Liver (tissue), 3 donors: ENCODE measurements at regions not wholly inside any gene's neighbourhood (a gene's known extent, or its start where the extent isn't known, plus 50 kb on each side); places are given as distances from the start of the nearest gene placed in this dataset.

Experiments
- JUND ChIP-seq, 2 donors: IDR thresholded peaks; 2 replicates each; pipeline ENCODE4 v1.6.1; 2016; ENCODE audit warnings: antibody characterized with exemption in 2 of 2
- RAD21 ChIP-seq, 2 donors: IDR thresholded peaks; 2 replicates each; pipeline ENCODE4 v1.6.1; 2016; ENCODE audit warnings: antibody characterized with exemption in 2 of 2, mild to moderate bottlenecking in 2 of 2
- TF ChIP-seq, protein P1 (sequence below): fragments of 150-350 bp; IDR thresholded peaks from 2 replicates; pipeline ENCODE4 v1.5.1; 2017; ENCODE audit warnings: improper control_type of control experiment, low read depth, low read length; ENCODE audit not compliant: missing input control
- TF ChIP-seq, protein P2 (sequence below): IDR thresholded peaks from 2 replicates; pipeline ENCODE4 v1.6.1; 2016; ENCODE audit warnings: antibody characterized with exemption, mild to moderate bottlenecking
- donor health status: healthy.
- donor health status: healthy.

DNA sequence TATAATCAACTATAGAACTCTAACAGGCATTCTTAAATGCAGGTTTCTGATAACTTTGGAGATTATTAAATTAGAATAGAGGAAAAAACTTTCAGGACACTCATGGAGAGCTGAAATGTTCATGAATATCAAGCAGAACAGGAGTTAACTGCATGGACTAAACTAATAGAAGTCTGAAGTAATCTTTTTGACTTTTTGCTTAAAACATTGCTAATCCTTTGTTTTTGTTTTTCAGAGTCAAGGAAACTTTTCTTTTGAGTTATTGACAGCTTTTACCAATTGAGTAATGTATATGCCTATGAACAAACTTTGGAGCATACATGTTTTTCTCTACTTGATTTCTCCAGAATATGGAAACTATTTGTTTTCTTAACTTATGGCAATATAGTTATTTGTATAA is 112.5 kb downstream of the EIF4E start:
- no peak for TF ChIP-seq RAD21 (IDR thresholded peaks at IDR 0.05)
- TF ChIP-seq, protein P1, sequence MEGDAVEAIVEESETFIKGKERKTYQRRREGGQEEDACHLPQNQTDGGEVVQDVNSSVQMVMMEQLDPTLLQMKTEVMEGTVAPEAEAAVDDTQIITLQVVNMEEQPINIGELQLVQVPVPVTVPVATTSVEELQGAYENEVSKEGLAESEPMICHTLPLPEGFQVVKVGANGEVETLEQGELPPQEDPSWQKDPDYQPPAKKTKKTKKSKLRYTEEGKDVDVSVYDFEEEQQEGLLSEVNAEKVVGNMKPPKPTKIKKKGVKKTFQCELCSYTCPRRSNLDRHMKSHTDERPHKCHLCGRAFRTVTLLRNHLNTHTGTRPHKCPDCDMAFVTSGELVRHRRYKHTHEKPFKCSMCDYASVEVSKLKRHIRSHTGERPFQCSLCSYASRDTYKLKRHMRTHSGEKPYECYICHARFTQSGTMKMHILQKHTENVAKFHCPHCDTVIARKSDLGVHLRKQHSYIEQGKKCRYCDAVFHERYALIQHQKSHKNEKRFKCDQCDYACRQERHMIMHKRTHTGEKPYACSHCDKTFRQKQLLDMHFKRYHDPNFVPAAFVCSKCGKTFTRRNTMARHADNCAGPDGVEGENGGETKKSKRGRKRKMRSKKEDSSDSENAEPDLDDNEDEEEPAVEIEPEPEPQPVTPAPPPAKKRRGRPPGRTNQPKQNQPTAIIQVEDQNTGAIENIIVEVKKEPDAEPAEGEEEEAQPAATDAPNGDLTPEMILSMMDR = no peak
- TF ChIP-seq, protein P2, sequence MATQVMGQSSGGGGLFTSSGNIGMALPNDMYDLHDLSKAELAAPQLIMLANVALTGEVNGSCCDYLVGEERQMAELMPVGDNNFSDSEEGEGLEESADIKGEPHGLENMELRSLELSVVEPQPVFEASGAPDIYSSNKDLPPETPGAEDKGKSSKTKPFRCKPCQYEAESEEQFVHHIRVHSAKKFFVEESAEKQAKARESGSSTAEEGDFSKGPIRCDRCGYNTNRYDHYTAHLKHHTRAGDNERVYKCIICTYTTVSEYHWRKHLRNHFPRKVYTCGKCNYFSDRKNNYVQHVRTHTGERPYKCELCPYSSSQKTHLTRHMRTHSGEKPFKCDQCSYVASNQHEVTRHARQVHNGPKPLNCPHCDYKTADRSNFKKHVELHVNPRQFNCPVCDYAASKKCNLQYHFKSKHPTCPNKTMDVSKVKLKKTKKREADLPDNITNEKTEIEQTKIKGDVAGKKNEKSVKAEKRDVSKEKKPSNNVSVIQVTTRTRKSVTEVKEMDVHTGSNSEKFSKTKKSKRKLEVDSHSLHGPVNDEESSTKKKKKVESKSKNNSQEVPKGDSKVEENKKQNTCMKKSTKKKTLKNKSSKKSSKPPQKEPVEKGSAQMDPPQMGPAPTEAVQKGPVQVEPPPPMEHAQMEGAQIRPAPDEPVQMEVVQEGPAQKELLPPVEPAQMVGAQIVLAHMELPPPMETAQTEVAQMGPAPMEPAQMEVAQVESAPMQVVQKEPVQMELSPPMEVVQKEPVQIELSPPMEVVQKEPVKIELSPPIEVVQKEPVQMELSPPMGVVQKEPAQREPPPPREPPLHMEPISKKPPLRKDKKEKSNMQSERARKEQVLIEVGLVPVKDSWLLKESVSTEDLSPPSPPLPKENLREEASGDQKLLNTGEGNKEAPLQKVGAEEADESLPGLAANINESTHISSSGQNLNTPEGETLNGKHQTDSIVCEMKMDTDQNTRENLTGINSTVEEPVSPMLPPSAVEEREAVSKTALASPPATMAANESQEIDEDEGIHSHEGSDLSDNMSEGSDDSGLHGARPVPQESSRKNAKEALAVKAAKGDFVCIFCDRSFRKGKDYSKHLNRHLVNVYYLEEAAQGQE = no peak
- TF ChIP-seq JUND (IDR thresholded peaks at IDR 0.05) = no peak
